HG03460 (cell line): ENCODE measurements at regions not wholly inside any gene's neighbourhood (a gene's known extent, or its start where the extent isn't known, plus 50 kb on each side); places are given as distances from the start of the nearest gene placed in this dataset.

Experiments used
- ATAC-seq: cut with Tn5 transposase; IDR thresholded peaks from one replicate; pipeline ENCODE4 v1.9.1; 2021; ENCODE audit not compliant: unreplicated experiment

DNA sequence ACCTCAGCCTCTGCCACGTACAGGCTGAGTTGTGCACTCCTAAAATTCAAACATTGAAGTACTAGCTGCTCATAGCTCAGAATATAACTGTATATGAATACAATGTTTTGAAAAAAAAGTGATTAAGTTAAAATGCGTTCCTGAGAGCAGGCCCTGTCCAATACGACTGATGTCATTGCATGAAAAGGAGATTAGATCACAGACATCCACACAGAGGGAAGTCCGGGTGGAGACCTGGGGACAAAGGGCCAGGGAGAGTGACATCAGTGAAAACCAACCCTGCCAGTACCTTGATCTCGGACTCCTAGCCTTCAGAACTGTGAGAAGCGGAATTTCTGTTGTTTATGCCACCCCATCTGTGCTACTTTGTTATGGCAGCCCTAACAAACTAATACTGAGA lies 311.4 kb upstream of the NR2F2 start:
- no peak for ATAC-seq

DNA sequence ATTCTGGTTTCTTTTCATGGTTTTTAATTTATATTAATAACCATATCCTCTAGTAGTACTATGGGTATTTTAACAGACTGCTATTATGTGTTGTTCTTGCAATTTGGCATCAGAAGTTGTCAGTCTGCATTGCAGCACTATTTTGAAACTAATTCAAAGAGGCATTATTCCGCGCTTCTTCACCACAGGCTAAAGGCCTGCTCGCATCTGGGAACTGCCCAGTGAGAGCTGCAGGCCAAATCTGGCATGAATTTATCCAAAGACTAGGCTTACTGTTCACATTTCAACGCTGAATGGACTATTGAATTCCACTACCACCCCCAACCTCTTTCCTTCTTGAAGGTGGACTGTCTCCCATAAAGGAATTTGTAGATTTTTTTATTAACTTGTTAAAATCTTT lies 310.4 kb upstream of the NR2F2 start:
- no peak for ATAC-seq

GRCh38 chr15:96020797-96021196 lies 309.7 kb upstream of the NR2F2 start:
- ATAC-seq = no peak

GRCh38 chr15:96023081-96023480 lies 307.4 kb upstream of the NR2F2 start:
- no peak for ATAC-seq

DNA sequence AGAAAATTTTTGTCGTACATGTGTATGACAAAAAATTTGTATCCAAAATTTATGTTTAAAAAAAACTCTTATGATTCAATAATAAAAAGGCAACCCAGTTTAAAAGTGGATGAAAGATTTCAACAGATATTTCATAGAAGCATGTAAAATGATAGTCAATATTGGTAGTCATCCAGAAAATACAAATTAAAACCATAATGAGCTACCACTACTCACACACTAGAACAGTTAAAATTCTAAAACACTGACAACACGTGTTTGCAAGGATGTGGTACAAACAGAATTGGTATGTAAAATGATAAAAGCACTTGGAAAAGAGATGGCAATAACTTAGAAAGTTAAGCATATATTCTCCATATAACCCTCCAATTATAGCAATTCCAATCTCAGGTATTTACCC lies 303.0 kb upstream of the NR2F2 start:
- ATAC-seq = no peak

- no peak for ATAC-seq
These were observed 301.9 kb upstream of the NR2F2 start for GRCh38 chr15:96028620-96029019.

DNA sequence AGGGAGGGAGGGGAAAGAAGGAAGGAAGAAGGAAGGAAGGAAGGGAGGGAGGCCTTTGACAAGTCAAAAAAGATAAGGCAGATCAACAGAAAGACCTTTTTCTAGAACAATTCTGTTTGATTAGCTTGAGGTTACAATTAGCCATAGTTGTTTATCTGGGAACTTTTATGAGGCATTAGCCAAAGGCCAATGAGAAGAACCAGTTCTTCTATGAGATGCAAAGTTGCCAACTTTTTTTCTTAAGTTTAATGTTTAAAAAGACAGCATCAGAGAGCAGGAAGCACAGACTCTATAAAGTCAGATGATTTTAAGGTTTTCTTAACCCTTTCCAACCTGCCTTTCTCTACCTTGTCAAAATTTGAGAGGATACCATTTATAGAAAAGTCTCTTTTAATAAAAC lies 301.3 kb upstream of the NR2F2 start:
- ATAC-seq = no peak

DNA sequence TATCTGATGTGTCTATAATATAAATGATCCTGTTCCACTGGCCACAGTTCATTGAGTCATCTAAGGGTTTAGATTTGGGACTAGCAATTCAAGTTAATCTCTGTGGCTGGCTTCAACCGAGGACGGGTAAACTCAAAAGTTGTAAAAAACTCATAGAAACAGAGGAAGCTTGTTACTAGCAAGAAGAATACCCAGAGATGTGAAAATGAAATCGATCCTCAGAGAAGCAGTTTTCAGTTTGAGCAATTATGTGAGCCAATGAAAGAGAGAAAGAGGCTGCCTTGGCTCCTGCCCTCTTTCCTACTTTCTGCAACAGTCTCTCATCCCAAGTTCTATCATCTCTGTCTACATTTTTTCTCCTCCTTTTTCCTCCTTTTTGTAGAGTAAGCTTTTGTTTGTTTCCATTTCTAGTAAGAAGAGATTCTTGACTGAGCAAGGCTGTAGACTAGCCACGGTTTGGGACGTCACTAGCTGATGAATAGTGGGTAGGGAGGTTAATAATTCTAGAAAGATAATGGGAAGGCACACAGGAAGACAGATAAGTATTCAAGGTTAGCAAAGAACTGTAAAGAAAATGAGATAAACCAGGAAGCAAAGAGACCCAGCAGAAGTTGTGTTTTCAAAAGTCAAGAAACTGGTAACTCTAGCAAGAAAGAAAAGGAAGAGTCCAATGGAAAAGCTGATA lies 298.9 kb upstream of the NR2F2 start:
- ATAC-seq = no peak

DNA sequence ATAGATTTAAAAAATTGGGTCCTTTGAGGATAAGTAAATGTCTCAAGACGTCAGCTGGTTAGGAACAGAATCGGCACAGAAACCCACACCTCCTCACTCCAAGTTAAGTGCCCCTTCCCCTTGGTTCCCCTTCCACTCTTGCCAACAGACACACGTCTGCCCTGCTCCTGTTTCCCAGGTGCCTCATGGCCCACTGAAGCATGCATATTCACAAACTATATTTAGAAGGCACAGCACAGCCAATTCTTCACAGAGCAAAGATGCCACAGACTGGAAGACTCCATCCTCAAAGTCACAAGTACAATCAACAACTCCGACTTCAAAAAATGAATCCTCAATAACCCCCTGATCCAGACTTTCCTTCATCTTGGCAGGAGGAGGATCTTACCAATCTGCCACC lies 295.4 kb upstream of the NR2F2 start:
- no peak for ATAC-seq

GRCh38 chr15:96035635-96036034 lies 294.9 kb upstream of the NR2F2 start:
- no peak for ATAC-seq

- peak; percentile 64 for ATAC-seq
These were observed 292.9 kb upstream of the NR2F2 start for GRCh38 chr15:96037584-96037983.

GRCh38 chr15:96038131-96038530 lies 292.4 kb upstream of the NR2F2 start:
- ATAC-seq = no peak

DNA sequence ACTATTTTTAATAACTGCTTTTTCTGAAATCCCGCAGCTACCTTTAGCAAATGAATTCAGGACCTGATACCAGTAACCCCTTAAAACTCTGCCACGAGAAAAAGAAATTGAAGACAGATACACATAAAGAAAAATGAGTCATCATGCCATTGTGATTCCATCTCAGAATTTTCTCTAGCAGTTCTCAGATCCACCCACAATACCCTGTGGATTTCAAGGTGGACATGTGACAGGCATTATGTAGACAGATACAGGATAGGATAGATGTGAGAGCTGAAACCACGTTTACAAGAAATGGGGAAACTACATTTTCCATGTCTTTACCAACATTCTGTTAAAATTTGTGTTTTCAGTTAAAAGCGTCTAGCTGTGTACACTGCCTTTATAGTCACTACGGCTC lies 291.9 kb upstream of the NR2F2 start:
- peak; percentile 37 for ATAC-seq

DNA sequence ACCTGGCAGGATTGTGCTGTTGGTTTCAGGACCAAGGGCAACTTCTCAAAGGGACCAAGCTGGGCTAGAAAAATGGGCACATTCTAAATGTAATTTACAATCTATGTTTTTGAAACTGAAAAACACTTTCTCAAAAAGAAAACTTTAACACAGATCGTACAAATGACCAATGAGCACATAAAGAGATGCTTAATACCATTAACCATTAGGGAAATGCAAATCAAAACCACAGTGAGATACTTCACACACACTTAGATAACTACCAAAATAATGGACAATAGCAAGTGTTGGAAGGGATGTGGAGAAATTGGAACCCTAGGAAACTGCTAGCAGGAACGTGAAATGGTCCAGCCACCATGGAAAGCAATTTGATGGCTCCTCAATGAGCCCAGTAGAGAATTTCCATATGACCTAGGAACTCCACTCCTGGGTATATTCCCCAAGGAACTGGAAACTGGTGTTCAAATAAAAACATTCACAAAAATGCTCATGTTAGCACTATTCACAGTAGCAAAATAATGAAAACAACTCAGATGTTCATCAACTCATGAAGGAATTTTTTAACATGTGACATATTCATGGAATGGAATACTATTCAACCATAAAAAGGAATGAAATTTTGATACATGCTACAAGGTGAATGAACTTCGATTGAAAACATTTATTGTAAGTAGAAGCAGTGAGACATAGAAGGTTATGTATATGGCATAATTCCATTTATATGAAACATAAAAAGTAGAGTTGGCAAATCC lies 288.3 kb upstream of the NR2F2 start:
- ATAC-seq = no peak

DNA sequence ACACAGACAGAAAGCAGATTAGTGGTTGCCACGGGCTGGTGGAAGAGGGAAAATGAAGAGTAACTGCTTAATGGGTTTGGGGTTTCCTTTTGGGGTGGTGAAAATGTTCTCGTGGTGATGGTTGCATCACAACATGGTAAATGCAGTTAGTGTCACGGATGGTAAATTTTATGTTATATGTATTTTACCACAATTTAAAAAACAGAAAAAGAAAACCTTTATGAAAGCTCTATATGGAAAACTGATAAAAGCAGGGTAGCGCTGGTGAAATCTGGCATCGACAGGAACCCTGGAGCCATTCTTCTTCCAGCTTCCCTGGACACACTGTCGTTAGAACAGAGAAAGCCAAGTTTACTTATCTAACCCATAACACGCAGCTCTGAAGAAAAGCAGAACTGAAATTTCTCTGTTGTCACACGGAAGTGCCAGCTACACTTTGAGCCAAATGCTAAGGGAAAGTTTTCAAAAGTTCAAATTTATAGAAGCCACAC lies 287.7 kb upstream of the NR2F2 start:
- ATAC-seq = peak; percentile 80

- no peak for ATAC-seq
These were observed 286.8 kb upstream of the NR2F2 start for GRCh38 chr15:96043591-96044171.

DNA sequence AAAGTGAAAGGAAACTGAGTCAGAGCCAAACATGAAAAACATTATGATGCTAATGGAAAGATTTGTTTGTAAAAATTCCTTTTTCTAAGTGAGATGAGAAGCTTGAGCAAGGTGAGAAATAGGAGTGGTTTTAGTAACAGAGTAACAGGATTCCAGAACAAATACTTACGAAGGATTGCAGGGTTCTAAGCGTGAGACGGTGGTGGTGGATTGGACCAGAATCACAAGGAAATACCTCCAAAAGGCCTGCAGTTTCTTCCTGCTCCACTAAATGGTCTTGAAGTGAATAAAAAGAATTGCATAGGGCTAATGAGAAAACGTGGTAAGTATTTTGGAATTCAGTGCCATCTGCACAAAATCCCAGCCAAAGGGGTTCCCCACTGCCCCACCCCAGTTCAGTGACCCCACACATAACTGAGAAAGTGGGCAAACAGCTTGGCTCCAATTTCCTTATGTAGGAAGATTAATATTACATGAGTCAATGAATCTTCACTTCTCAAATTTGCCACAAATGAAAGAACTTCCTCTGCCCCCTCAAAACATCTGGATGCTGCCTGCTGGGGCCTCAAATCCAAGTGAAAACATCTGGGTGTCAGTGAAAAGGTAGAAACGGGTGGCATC lies 283.8 kb upstream of the NR2F2 start:
- ATAC-seq = no peak

DNA sequence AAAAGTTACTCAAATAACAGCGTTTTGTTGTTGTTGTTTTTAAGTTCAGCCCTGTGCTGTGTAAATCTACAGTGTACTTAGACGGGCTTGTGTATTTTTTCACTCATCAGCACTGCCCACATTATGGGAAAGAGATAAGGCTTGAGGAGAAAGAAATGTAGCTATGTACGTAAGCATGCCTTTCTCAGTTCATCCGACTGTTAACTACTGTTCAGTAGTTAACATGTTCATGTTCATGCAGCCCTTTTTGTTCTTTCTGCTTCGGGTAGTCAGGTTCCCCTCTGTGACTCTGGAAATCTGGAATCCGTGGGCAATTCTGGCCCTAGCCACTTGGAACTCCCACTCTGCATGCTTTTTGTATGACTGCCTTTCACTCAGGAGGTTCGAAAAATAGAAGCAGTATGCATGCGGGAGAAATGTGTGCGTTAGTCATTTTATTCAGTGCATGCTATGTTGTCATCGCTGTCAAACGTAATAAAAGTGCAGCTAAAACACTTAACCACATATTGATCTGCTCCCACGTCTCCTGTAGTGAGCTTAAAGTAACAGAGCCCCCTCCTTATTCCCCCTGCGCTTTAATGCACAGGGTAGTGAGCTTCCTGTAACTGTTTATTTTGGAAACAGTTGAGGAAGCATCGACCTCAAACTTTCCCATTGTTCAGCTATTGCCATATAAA lies 283.1 kb upstream of the NR2F2 start:
- ATAC-seq = no peak

- ATAC-seq = no peak
These were observed 281.2 kb upstream of the NR2F2 start for GRCh38 chr15:96049323-96049722.

GRCh38 chr15:96049766-96050165 lies 280.7 kb upstream of the NR2F2 start:
- no peak for ATAC-seq

GRCh38 chr15:96051598-96051997 lies 278.9 kb upstream of the NR2F2 start:
- no peak for ATAC-seq
